ENCODE measurements at regions not wholly inside any gene's neighbourhood (a gene's known extent, or its start where the extent isn't known, plus 50 kb on each side); places are given as distances from the start of the nearest gene placed in this dataset.

DNA sequence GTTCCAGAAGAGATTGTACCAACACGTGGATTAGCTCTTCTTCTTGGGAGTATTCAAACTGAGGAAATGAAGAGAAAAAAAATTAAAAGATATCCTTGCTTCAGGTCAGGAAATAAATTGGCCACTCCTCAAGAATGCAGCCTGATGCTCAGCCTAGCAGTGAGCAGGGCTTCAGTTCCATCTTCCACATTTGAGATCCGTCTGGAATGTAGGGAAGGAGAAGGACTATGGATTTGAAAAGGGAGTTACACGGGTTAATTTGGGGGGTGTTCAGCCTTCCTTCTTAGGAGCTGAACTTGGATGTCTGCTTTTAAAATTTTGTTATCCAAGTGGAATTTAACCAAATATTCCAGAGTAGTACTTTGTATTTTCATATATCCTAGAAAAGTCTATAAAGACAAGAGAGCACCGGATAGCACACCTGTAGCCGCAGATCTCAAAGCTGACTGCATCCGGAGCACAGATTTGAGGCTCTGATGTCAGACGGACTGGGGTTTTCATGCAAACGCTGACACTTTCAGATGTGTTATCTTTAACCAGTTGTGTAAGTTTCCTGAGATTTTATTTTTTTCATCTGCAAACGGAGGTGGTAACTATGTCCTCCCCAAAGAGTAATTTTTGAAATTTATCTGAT, 99.3 kb downstream of the COPS8 start:
- no peak for TF ChIP-seq EZH2 (IDR thresholded peaks at IDR 0.05; ENCODE audit: borderline replicate concordance, low read depth, low read length, poor library complexity, severe bottlenecking)
- TF ChIP-seq, protein P1, sequence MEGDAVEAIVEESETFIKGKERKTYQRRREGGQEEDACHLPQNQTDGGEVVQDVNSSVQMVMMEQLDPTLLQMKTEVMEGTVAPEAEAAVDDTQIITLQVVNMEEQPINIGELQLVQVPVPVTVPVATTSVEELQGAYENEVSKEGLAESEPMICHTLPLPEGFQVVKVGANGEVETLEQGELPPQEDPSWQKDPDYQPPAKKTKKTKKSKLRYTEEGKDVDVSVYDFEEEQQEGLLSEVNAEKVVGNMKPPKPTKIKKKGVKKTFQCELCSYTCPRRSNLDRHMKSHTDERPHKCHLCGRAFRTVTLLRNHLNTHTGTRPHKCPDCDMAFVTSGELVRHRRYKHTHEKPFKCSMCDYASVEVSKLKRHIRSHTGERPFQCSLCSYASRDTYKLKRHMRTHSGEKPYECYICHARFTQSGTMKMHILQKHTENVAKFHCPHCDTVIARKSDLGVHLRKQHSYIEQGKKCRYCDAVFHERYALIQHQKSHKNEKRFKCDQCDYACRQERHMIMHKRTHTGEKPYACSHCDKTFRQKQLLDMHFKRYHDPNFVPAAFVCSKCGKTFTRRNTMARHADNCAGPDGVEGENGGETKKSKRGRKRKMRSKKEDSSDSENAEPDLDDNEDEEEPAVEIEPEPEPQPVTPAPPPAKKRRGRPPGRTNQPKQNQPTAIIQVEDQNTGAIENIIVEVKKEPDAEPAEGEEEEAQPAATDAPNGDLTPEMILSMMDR (conservative IDR thresholded peaks at IDR 0.05; ENCODE audit: low read depth, low read length): no peak
- ChIA-PET CTCF (no interaction called here), POLR2A (ENCODE audit: low non-redundant PET) (no interaction called here)
- DNase-seq (ENCODE audit: low spot score): no peak
- no peak overlapping the region for H3K27ac ChIP-seq (ENCODE audit: low read depth, low read length, poor library complexity, severe bottlenecking)
- peaks cover 4% of the 10 kb centered on the region for H3K4me1 ChIP-seq (ENCODE audit: insufficient read depth, low read length, poor library complexity, severe bottlenecking)
- peaks cover 17% of the 10 kb centered on the region for H3K27me3 ChIP-seq (replicated peaks; ENCODE audit: insufficient read depth, low read depth, low read length, poor library complexity)
- intact Hi-C loops (cut with micrococcal nuclease; ENCODE audit: unreplicated experiment): no loop called here
- no peaks in the 10 kb centered on the region for H3K36me3 ChIP-seq (ENCODE audit: insufficient read depth, low read length, poor library complexity, severe bottlenecking)
- H3K9me3 ChIP-seq (ENCODE audit: low read depth, low read length, poor library complexity, severe bottlenecking): no peaks in the 10 kb centered on the region
- no peak overlapping the region for H3K4me3 ChIP-seq (ENCODE audit: low read depth, low read length, poor library complexity, severe bottlenecking)
- no TSS peak for BruUV-seq (replicated peaks)

DNA sequence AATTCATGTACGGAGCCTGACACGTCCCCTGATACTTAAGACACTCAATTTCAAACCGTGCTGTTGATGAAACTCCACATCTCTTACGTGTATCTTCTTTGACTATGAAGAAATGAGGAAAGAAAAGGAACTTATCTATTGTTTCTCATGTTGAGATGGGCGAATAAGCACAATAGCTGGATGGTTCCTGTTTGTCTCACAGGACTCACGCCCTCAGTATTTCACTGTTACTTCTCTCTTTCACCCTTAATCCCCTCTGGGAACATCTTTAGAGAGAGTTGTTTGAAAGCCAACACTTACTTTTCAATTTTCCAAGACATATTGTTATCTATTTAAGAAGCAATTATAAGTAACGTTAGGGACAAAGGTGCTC, 99.8 kb downstream of the COPS8 start:
- POLR2A ChIA-PET (ENCODE audit: low non-redundant PET): no interaction called here
- H3K4me1 ChIP-seq (ENCODE audit: insufficient read depth, low read length, poor library complexity, severe bottlenecking): peaks cover 4% of the 10 kb centered on the region
- intact Hi-C loops (cut with micrococcal nuclease; ENCODE audit: unreplicated experiment): no loop called here
- TF ChIP-seq, protein P1 (conservative IDR thresholded peaks at IDR 0.05; ENCODE audit: low read depth, low read length): no peak
- no peak for TF ChIP-seq EZH2 (IDR thresholded peaks at IDR 0.05; ENCODE audit: borderline replicate concordance, low read depth, low read length, poor library complexity, severe bottlenecking)
- CTCF ChIA-PET: no interaction called here
- H3K27me3 ChIP-seq (replicated peaks; ENCODE audit: insufficient read depth, low read depth, low read length, poor library complexity): peaks cover 17% of the 10 kb centered on the region
- H3K4me3 ChIP-seq (ENCODE audit: low read depth, low read length, poor library complexity, severe bottlenecking): no peak overlapping the region
- BruUV-seq (replicated peaks): no TSS peak
- no peak overlapping the region for H3K27ac ChIP-seq (ENCODE audit: low read depth, low read length, poor library complexity, severe bottlenecking)
- no peak for DNase-seq (ENCODE audit: low spot score)
- no peaks in the 10 kb centered on the region for H3K9me3 ChIP-seq (ENCODE audit: low read depth, low read length, poor library complexity, severe bottlenecking)
- H3K36me3 ChIP-seq (ENCODE audit: insufficient read depth, low read length, poor library complexity, severe bottlenecking): no peaks in the 10 kb centered on the region

DNA sequence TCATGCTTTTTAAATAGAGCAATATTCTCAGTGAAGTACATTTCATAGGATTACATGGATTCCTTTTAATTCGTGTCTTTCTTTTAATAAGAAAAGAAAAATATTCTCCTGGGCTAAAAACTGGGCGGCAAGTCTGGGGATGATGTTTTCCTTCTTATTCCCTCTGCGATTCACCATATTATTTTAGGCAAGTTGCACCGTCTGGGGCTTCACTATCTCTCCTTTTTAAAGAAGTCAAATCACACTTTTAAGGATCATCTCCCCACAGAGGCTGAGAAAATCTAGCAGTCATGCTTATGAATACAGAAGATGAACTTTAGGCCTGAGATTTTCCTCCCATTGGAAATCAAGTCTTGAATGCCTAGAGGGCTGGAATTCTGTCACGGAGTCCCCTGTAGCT, 104.1 kb downstream of the COPS8 start:
- no peak overlapping the region for H3K27ac ChIP-seq (ENCODE audit: low read depth, low read length, poor library complexity, severe bottlenecking)
- POLR2A ChIA-PET (ENCODE audit: low non-redundant PET): no interaction called here

More for the DNA sequence above, 104.1 kb downstream of the COPS8 start:
- DNase-seq (ENCODE audit: low spot score): no peak
- TF ChIP-seq EZH2 (IDR thresholded peaks at IDR 0.05; ENCODE audit: borderline replicate concordance, low read depth, low read length, poor library complexity, severe bottlenecking): no peak
- TF ChIP-seq, protein P1 (conservative IDR thresholded peaks at IDR 0.05; ENCODE audit: low read depth, low read length): no peak
- BruUV-seq (replicated peaks): no TSS peak
- CTCF ChIA-PET: no interaction called here
- H3K36me3 ChIP-seq (ENCODE audit: insufficient read depth, low read length, poor library complexity, severe bottlenecking): no peaks in the 10 kb centered on the region
- H3K9me3 ChIP-seq (ENCODE audit: low read depth, low read length, poor library complexity, severe bottlenecking): no peaks in the 10 kb centered on the region
- intact Hi-C loops (cut with micrococcal nuclease; ENCODE audit: unreplicated experiment): no loop called here
- H3K4me3 ChIP-seq (ENCODE audit: low read depth, low read length, poor library complexity, severe bottlenecking): no peak overlapping the region
- peaks cover 17% of the 10 kb centered on the region for H3K27me3 ChIP-seq (replicated peaks; ENCODE audit: insufficient read depth, low read depth, low read length, poor library complexity)
- H3K4me1 ChIP-seq (ENCODE audit: insufficient read depth, low read length, poor library complexity, severe bottlenecking): peaks cover 4% of the 10 kb centered on the region

Data from A673 (cell line).